ENCODE measurements at regions not wholly inside any gene's neighbourhood (a gene's known extent, or its start where the extent isn't known, plus 50 kb on each side); places are given as distances from the start of the nearest gene placed in this dataset.

GRCh38 chr6:141134723-141135122 lies 998.0 kb upstream of the GJE1 start:
- no peak overlapping the region for H3K4me2 ChIP-seq (ENCODE audit: low read depth, low read length, poor library complexity, severe bottlenecking)
- H3K4me3 ChIP-seq (ENCODE audit: insufficient read depth, low read length, poor library complexity, severe bottlenecking): no peak overlapping the region
- no peak overlapping the region for H3K9ac ChIP-seq (ENCODE audit: low read length)
- H3K27ac ChIP-seq (ENCODE audit: low read depth, low read length): no peak overlapping the region
- H2AFZ ChIP-seq (ENCODE audit: low read depth, low read length, severe bottlenecking): no peak overlapping the region
- no peaks in the 10 kb centered on the region for H3K9me3 ChIP-seq (ENCODE audit: insufficient read depth, low read length)
- H3K36me3 ChIP-seq (ENCODE audit: low read length): no peaks in the 10 kb centered on the region
- no peak for TF ChIP-seq EZH2phosphoT487 (conservative IDR thresholded peaks at IDR 0.05; ENCODE audit: low read length)
- no peak for TF ChIP-seq CTCF (IDR thresholded peaks at IDR 0.05; ENCODE audit: insufficient read depth, low read length, poor library complexity, severe bottlenecking)
- no peaks in the 10 kb centered on the region for H4K20me1 ChIP-seq (ENCODE audit: low read depth, low read length)
- H3F3A ChIP-seq (ENCODE audit: insufficient read depth): 0 out of 2 replicates have a peak, but pooled peaks cover under 1% of the 10 kb centered on the region
- no peaks in the 10 kb centered on the region for H3K27me3 ChIP-seq (ENCODE audit: low read length)
- no peaks in the 10 kb centered on the region for H3K9me2 ChIP-seq (replicated peaks; ENCODE audit: insufficient read depth, low read length)
- H3K79me2 ChIP-seq (ENCODE audit: insufficient read depth, low read length): no peaks in the 10 kb centered on the region

- H3K27ac ChIP-seq (ENCODE audit: low read depth, low read length): no peak overlapping the region
Measured at GRCh38 chr6:141133836-141134235, 998.9 kb upstream of the GJE1 start.

GRCh38 chr6:141133346-141133745 lies 999.4 kb upstream of the GJE1 start:
- no peak overlapping the region for H3K4me2 ChIP-seq (ENCODE audit: low read depth, low read length, poor library complexity, severe bottlenecking)
- H4K20me1 ChIP-seq (ENCODE audit: low read depth, low read length): no peaks in the 10 kb centered on the region
- H3K79me2 ChIP-seq (ENCODE audit: insufficient read depth, low read length): no peaks in the 10 kb centered on the region
- H3K9me2 ChIP-seq (replicated peaks; ENCODE audit: insufficient read depth, low read length): no peaks in the 10 kb centered on the region
- H3K27ac ChIP-seq (ENCODE audit: low read depth, low read length): no peak overlapping the region
- H3K36me3 ChIP-seq (ENCODE audit: low read length): no peaks in the 10 kb centered on the region
- no peaks in the 10 kb centered on the region for H3F3A ChIP-seq (ENCODE audit: insufficient read depth)
- TF ChIP-seq CTCF (IDR thresholded peaks at IDR 0.05; ENCODE audit: insufficient read depth, low read length, poor library complexity, severe bottlenecking) (no peak), EZH2phosphoT487 (conservative IDR thresholded peaks at IDR 0.05; ENCODE audit: low read length) (no peak)
- no peak overlapping the region for H2AFZ ChIP-seq (ENCODE audit: low read depth, low read length, severe bottlenecking)
- H3K27me3 ChIP-seq (ENCODE audit: low read length): no peaks in the 10 kb centered on the region
- no peaks in the 10 kb centered on the region for H3K9me3 ChIP-seq (ENCODE audit: insufficient read depth, low read length)
- H3K4me3 ChIP-seq (ENCODE audit: insufficient read depth, low read length, poor library complexity, severe bottlenecking): no peak overlapping the region
- no peak overlapping the region for H3K9ac ChIP-seq (ENCODE audit: low read length)

More at GRCh38 chr6:141133836-141134235, 998.9 kb upstream of the GJE1 start:
- no peaks in the 10 kb centered on the region for H3K79me2 ChIP-seq (ENCODE audit: insufficient read depth, low read length)
- H3F3A ChIP-seq (ENCODE audit: insufficient read depth): no peaks in the 10 kb centered on the region
- no peak for TF ChIP-seq EZH2phosphoT487 (conservative IDR thresholded peaks at IDR 0.05; ENCODE audit: low read length)
- TF ChIP-seq CTCF (IDR thresholded peaks at IDR 0.05; ENCODE audit: insufficient read depth, low read length, poor library complexity, severe bottlenecking): no peak
- no peaks in the 10 kb centered on the region for H3K9me2 ChIP-seq (replicated peaks; ENCODE audit: insufficient read depth, low read length)
- H3K9me3 ChIP-seq (ENCODE audit: insufficient read depth, low read length): no peaks in the 10 kb centered on the region
- no peaks in the 10 kb centered on the region for H3K27me3 ChIP-seq (ENCODE audit: low read length)
- no peak overlapping the region for H3K9ac ChIP-seq (ENCODE audit: low read length)
- H3K4me3 ChIP-seq (ENCODE audit: insufficient read depth, low read length, poor library complexity, severe bottlenecking): no peak overlapping the region
- H4K20me1 ChIP-seq (ENCODE audit: low read depth, low read length): no peaks in the 10 kb centered on the region
- H3K36me3 ChIP-seq (ENCODE audit: low read length): no peaks in the 10 kb centered on the region
- no peak overlapping the region for H2AFZ ChIP-seq (ENCODE audit: low read depth, low read length, severe bottlenecking)
- H3K4me2 ChIP-seq (ENCODE audit: low read depth, low read length, poor library complexity, severe bottlenecking): no peak overlapping the region
